HG03039 (cell line): ENCODE measurements at regions not wholly inside any gene's neighbourhood (a gene's known extent, or its start where the extent isn't known, plus 50 kb on each side); places are given as distances from the start of the nearest gene placed in this dataset.
"Not testable (repeated sequence)": the region's sequence is repeated elsewhere in the genome, so short reads cannot be mapped to it uniquely, and the experiment has no call there.

Experiments
- ATAC-seq: cut with Tn5 transposase; IDR thresholded peaks from one replicate; pipeline ENCODE4 v1.9.1; 2021; ENCODE audit warnings: mild to moderate bottlenecking, moderate library complexity; ENCODE audit not compliant: unreplicated experiment

DNA sequence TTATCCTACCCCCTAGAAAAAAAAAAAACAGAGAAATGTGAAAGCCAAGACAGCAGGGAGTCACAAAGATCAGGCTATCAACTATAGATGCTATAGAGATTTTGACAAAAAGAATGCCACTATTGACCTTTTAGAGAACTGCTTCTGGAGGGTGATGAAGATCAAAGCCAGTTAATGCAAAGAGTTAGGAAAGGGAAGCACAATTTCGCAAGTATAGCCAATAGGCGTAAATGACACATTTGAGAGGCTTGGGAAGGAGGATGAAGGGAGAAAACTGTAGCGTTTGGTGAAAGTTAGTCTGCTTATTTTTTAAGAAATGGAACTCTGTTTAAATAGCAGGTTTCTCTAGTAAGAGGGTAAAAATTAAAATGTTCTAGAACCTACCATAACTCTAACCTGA is 190.7 kb downstream of the DUSP6 start:
- no peak for ATAC-seq

DNA sequence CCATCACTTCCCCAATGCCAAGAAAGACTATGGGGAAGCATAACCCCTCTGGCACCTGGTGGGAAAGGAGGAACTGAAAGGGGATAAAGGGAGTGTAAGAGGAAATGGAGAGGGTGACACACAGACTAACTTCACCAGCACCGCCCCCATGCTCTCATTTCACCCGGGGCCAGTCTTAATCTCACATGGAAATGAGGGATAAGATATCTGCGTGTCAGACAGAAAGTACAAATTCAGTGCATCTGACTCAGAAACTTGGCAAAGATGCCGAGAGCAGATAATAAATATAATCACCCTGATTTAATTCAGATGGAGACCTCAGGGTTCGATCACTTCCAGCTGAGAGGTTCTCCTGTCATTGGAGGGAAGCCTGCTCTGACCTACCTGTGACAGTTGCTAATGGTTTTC is 191.6 kb downstream of the DUSP6 start:
- no peak for ATAC-seq

- no peak for ATAC-seq
Measured at GRCh38 chr12:89157413-89157812, 194.9 kb downstream of the DUSP6 start.

DNA sequence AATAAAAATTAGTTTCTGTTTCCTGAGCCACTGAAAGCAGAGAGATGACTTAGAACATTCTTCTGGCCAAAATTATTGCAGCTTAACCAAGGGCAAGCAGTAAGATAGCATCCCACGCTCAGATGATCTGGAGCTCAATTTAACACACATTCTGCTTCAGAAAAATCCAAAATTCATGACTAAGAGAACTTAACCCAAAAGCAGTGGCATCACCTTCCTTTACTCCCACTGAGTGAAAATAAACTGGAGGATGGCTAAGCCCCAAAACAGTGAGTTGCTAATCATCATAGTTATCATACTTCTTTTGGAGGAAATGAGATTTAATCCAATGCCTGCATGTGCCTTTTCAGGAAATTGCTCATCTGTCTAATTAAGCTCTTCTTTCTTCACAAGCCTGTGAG is 195.4 kb downstream of the DUSP6 start:
- no peak for ATAC-seq

DNA sequence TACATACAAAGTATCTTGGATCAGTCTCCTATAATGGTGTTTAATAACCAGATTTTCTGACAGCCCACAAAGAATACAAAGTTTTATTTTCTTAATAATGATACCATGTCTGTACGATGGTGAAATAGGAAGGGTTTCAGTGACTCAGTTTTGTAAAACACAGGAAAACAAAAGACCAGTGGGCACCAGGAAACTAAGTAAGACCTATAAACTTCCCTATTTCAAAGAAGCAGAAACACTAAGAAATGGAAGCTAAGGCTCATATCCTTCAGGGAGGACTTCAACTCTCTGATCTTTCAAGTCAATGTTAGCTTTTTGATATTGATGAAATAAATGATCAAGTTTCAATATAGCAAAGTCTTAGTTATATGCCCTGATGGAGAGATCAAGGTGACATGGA is 196.0 kb downstream of the DUSP6 start:
- ATAC-seq = no peak

DNA sequence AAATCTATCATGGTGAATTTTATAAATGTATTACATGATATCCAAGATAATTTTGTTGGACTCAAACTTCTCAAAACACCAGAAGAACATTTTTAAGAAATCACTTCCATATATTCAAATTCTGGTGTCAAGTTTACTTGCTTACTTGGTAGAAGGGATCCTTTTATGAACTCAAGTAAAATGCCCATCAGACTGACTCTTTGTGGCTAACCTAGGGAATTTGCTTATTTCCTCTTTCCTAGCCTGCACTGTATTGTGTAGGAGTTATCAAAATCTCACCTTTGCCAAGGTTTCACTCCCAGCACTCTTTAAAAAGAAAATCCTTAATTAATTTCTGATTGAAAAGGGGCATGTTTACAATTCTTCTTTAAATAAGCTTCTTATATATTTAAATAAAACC is 196.5 kb downstream of the DUSP6 start:
- no peak for ATAC-seq

- ATAC-seq = no peak
Measured at GRCh38 chr12:89154743-89155499, 197.4 kb downstream of the DUSP6 start.

GRCh38 chr12:89153341-89153740 is 199.0 kb downstream of the DUSP6 start:
- ATAC-seq = no peak

DNA sequence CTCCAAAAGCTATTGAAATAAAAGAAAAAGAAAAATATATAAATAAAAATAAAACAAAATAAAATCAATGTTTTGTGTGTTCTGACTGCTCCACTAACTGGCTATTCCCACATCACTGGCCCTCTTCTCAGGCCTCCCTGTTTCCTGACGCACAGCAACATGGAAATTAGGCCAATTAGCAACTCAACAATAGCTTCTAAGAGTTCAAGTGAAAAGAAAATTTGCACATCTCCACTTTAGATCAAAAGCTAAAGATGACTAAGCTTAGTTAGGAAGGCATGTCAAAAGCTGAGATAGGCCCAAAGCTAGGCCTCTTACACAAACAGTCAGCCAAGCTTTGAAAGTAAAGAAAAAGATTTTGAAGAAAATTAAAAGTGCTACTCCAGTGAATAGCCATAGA is 200.8 kb downstream of the DUSP6 start:
- ATAC-seq = no peak

DNA sequence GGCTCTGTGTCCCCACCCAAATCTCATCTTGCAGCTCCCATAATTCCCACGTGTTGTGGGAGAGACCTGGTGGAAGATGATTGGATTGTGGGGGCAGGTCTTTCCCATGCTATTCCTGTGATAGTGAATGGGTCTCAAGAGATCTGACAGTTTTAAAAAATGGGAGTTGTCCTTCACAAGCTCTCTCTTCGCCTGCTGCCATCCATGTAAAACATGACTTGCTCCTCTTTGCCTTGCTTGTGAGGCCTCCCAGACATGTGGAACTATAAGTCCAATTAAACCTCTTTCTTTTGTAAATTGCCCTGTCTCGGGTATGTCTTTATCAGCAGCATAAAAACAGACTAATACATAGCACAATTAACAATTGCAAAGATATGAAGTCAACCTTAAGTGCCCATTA is 201.5 kb downstream of the DUSP6 start:
- not testable (repeated sequence) for ATAC-seq

DNA sequence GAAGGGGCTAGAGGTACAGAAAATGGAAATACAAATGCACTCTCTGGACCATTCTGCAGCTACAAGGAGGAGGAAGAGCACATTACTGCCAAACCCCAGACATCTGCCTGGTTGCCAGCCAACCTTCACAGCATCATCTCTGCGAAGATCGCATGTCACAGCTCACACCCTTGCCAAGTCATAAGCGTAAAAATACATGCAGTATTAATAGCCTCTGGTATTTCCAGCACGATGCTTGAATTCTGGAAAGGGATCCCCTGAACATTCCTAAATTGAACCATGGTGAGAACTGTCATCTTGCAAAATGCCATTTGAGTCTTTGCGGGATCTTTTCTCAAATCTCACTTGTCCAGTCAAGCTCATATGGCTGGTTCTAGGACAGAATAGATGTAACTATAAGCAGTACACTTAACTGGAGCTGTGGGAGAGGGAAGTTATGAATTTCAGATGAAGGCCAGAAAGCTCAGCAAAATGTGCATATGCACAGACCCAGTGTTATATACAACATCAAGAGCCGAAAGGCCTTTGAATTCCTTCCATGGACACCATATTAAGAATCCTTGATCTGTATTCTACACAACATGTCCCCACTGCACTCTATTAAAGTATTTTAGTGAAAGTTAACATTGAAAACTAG is 211.6 kb downstream of the DUSP6 start:
- ATAC-seq = no peak

- ATAC-seq = no peak
Measured at GRCh38 chr12:89140141-89140540, 212.2 kb downstream of the DUSP6 start.

- ATAC-seq = no peak
Measured at GRCh38 chr12:89139390-89139789, 212.9 kb downstream of the DUSP6 start.

GRCh38 chr12:89138048-89138852 is 214.1 kb downstream of the DUSP6 start:
- no peak for ATAC-seq

- no peak for ATAC-seq
Measured at GRCh38 chr12:89135976-89136634, 216.2 kb downstream of the DUSP6 start.

- ATAC-seq = no peak
Measured at GRCh38 chr12:89134213-89134770, 218.0 kb downstream of the DUSP6 start.

DNA sequence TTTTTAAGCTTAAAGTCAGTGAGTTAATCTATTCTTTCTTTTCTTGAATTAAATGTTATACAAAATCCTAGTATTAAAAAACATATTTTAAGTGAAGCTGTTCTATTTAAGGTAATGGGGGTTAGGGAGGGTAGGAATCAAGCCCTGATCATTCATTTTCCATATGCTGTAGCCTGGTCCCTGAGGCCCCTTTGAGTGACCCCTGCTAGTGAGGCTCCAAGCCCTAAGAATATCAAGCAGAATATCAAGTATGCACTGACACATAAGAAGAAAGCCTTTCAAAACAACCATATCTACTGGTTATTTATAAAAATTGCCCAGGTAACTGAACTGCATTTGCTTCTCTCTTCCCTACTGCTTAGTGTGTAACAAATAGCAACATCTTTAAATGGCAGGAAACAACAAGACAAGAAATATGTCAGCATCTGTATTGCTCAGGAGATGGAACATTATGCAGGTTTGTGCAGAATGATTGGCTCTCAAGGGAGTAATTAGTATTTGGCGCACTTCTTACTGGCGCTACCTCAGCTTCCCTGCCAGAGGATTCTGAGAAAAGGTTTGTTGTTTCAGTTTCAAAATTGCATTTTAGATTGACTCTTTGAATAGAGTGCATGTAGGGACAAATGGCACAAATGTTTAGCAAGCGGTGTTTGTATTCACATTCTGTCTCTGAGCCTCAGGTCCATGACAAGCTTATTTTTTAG is 223.0 kb downstream of the DUSP6 start:
- ATAC-seq = no peak

- no peak for ATAC-seq
Measured at GRCh38 chr12:89126712-89127111, 225.6 kb downstream of the DUSP6 start.

GRCh38 chr12:89122852-89123251 is 229.4 kb downstream of the DUSP6 start:
- no peak for ATAC-seq

DNA sequence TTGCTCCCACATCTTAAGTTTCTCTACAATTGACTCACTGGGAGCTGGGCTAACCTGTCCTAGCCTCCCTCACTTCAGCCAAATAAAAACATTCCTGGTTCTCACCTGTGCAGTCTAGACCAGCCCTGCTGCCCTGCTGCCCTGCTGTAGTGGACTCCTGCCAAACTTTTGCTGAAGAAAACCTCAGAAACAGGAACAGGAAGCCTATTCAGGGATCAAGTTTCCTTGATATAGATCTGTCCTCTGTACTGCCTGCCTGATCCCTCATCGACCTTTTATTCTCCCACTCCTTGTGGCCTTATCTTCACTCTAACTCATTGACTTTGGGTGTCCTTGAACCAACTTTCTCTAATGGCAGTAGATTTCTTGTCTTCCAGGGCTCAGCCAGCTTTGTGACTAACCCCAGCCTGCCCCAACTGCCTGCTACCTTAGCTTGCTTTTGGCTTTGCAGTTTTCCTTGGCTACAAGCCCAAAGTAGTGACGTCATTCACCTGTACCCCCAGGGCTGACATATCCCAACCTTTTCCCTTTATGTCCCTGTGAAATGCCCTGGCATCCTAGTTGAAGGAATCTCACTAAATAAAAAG is 234.8 kb downstream of the DUSP6 start:
- ATAC-seq = no peak
